Left hindlimb (tissue), 1 donor: ENCODE measurements at regions not wholly inside any gene's neighbourhood (a gene's known extent, or its start where the extent isn't known, plus 50 kb on each side); places are given as distances from the start of the nearest gene placed in this dataset.

Source experiments
- DNase-seq: peaks from one replicate; pipeline ENCODE4 v3.0.0-alpha.2; 2018

- DNase-seq, result no peak
Measured at GRCh38 chr5:98414938-98415337, 358.5 kb upstream of the RGMB start.

DNA sequence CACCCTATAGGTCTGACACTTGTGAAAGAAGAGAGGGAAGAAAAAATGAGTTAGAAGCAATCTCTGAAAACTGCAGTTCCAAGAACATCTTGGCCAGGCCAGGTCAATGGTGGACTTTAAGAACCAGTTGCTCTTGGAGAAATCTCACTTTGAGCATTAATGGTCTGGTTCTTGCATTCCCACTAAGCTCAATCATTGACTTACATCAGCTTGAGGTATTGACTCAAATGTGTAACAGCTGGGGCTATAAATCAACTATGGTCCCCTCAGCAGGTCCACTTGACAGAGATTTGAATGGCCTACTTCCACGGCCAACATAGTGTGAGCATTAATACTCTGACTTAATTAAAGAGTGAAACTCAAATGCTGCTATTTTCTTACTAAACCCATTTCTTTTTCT, 357.8 kb upstream of the RGMB start:
- no peak for DNase-seq

DNA sequence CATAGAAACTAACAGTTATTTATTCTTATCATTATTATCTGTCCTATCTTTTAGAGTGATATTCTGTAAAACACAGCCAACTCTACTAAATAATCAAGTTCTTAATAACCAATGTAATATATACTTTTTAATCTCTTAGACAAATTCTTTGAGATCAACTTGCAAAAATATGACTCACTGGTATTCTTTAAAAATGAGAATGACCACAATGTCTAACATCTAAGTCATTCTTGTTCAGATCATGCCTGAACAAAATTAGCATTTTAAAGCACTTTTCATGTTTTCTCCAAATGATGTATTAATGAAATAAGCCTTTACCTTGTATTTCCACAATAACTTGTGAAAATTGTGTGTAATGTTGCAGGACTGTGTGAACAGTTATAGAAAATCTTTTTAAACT, 356.9 kb upstream of the RGMB start:
- DNase-seq, result no peak

DNA sequence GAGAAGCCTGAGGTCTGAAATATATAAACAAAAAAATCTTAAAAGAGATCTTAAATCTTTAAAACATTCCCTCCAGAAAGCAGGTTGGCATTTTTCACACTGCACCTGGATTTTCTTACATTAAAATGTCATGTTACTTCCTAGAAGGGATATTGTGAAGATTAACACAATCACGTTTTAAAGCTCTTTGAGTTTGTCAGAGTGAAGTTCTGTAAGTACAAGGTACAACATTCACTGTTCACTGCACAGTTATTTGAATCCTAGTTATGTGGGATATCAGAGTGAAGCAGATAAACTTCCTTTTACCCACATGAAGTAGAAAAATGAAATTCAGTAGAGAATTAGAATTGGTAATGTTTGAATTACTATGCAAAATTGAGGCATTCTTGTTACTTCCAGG, 353.6 kb upstream of the RGMB start:
- no peak for DNase-seq

GRCh38 chr5:98424681-98425450, 348.6 kb upstream of the RGMB start:
- no peak for DNase-seq

- DNase-seq, result no peak
Measured at GRCh38 chr5:98425640-98426039, 347.8 kb upstream of the RGMB start.

DNA sequence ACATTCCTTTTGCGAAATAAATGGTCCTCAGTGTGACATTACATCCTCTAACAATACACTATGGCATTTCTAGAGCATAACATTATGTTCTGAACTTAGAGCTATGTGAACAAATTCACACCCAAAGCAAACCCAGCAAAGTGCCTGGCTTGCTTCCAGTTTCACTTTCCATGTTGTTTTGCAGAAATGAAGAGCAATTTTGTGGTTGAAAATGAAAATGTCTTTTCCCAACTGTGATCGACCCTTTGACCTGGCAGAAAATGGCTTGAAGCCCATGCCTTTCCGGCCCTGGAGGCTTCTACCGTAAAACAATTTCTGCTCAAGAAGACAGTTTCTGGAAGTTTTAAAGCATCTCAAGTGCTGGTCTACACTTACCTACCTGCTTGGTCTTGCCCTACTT, 344.7 kb upstream of the RGMB start:
- peak; percentile 34 for DNase-seq

DNA sequence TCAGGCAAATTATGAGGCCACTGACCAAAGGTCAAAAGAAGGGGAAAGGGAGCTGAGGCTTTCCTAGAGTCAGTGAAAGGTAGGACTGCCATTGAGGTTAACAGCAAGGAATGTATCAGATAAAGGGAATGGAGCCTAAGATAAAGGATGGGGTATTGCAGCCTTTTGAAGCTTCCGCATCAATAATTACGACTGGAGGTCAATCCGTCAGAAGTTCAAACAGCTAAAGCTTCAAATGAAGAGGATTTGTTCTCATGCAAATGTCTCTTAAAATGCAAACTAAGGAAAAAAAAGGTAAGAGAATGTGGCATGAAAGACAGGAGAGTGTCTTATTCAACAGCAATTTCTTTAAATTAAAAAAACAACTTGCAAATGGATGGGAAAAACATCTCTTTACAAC, 341.1 kb upstream of the RGMB start:
- no peak for DNase-seq

DNA sequence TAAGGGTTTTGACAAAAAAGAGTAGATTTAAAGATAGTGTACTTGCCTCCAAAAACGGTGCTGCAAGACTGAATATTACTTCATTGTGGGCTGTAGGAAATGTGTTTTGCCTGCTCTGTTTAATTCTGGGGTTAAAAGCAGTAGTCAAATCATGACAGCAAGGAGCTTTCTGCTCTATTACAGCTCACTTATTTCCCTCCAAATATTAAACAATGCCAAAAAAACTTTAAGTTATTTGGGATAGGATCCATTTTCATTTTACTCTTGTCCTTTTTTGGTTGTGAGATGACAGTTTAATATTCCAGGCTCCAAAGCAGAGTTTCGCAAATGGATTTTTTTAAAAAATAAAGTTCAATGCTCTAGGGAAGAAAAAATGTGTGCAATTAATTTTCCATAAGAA, 340.4 kb upstream of the RGMB start:
- no peak for DNase-seq

DNA sequence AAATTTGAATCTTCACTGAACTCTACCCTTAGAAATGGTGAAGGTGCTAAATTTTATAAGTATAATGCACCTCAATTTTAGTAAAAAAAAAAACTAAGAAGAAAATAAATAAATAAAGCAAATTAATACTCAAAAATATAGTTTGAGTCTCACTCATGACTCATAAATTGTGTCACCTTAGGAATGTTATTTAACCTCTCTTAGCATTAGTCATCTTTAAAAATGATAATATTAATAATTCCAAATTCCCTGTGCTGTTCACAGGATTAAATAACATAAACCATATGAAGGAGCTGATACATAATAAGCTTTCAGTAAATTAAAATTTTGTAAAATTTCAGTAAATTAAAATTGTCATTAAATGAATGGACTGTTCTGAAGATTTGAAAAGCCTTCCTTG, 339.8 kb upstream of the RGMB start:
- no peak for DNase-seq

DNA sequence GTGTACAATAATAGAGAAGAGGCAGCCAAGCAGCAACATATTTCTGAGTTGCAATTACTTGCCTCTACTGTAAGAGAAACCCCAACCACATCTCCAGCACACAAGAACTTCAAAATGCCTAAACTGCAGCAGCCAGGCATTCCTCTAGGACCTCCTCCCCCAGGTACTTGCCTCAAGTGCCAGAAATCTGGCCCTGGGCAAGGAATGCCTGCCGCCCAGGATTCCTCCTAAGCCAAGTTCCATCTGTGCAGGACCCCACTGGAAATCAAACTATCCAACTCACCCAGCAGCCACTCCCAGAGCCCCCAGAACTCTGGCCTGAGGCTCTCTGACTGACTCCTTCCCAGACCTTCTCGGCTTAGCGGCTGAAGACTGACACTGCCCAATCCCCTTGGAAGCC, 336.8 kb upstream of the RGMB start:
- DNase-seq, result no peak

GRCh38 chr5:98442448-98442847, 331.0 kb upstream of the RGMB start:
- no peak for DNase-seq

DNA sequence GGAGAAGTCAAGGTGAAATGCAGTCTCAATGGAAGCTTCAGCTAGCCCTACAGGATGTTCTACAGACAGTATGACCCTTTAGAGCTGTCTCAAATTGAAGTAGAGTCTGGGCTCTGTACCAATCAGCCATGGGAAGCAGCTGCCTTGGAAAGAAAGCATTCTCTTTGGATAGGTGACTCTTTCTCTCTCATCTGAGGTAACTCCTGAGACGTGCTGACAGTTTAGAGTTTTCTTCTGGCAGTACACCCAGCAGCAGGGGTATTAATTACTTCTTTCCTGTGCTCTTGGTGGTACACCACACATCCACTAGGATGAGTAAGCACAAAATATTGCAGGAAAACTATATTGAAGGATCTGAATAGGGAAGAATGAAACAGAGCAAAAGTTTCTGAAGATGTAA, 329.6 kb upstream of the RGMB start:
- DNase-seq, result no peak

- no peak for DNase-seq
Measured at GRCh38 chr5:98453296-98453695, 320.2 kb upstream of the RGMB start.

- DNase-seq, result no peak
Measured at GRCh38 chr5:98454407-98454806, 319.1 kb upstream of the RGMB start.

- DNase-seq, result no peak
Measured at GRCh38 chr5:98454904-98455303, 318.6 kb upstream of the RGMB start.

GRCh38 chr5:98455665-98456064, 317.8 kb upstream of the RGMB start:
- no peak for DNase-seq

GRCh38 chr5:98458004-98458403, 315.5 kb upstream of the RGMB start:
- no peak for DNase-seq

GRCh38 chr5:98458726-98459125, 314.7 kb upstream of the RGMB start:
- DNase-seq, result no peak

DNA sequence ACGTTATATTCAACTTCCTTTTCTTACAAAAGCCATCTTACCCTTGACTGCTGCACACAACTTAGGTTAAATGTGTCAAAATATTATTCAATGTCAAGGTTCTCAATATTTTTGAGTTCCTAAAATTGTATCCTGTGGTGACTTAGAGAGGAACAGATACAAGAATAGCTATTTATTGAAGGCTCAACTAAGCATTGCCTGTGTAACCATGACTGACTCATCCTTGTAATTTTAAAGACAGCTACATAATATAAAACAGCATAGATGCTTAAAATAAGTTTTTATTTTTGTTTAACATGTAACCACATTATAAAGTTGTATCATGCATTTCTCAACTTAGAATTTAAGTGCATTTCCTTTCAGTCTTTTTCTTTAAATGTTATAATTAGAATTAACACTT, 312.9 kb upstream of the RGMB start:
- DNase-seq, result no peak

- no peak for DNase-seq
Measured at GRCh38 chr5:98461485-98461884, 312.0 kb upstream of the RGMB start.

GRCh38 chr5:98463222-98463621, 310.2 kb upstream of the RGMB start:
- no peak for DNase-seq

- DNase-seq, result no peak
Measured at GRCh38 chr5:98463676-98464075, 309.8 kb upstream of the RGMB start.

DNA sequence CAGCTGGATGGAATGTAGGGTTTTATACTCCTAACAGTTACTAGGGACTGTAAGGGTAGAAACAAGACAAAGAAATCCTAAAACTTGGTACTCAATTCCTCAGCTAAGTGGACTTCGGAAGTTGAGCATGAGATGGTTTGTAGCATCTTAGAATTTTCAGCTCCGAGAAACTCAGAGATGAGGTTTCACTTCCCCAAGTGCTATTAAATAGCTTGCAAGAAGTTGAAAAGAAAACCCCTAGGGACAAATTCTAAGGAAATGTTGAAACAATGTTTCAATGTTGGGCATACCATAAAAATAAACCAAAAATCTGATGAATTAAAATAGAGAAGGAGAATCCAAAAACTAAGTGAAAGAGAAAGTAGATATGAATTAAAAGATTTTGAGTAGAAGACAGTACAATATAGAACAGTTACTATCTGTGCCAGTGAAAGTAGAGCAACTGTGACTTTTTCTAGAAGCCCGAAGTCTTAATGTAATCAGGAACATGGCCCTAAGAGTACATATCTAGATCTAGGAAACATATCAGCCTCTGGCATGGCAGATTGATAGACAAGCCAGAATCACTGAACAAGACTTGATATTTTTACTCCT, 308.6 kb upstream of the RGMB start:
- DNase-seq, result no peak
